NCI-H345 treated with DMSO at 0.1 percent for 48 hours (cell line): ENCODE measurements at regions not wholly inside any gene's neighbourhood (a gene's known extent, or its start where the extent isn't known, plus 50 kb on each side); places are given as distances from the start of the nearest gene placed in this dataset.
"Not testable (repeated sequence)": the region's sequence is repeated elsewhere in the genome, so short reads cannot be mapped to it uniquely, and the experiment has no call there.

Experiments used
- DNase-seq: peaks from one replicate; lab custom pipeline; 2025; ENCODE audit not compliant: unreplicated experiment; lab: John Stamatoyannopoulos, UW

DNA sequence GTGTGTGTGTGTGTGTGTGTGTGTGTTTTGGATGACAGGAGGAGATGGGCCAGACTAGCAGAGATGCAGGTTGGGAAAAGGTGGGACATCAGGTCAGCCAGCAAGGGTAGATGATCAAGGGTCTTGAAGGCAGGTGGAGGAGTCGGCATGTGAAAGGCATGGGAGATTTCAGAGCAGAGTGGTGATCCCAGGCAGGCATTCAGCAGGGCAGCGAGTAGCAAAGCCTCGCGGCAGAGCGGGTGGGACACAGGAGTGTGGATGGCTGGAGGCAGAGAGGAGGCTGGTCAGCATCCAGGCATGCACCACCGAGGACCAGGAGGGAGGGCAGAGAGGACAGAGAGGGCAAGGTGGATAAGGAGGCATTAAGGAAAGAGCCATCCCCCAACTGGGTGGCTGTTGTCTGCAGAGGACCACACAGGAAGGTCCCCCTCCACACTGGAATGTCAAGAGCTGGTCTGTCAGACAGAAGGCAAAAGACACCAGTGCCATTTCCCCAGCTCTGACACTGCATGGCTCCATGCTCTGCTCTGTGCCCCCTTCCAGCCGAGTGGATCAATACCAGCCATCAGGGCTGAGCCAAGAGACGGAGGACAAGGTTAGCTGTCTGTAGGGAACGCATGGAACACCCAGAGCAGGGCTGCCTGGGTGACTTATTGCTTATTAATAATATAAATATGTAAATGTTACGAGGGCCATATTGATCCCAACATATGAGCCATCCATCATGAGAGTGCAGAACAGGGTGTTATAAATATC lies 74.8 kb upstream of the RPL38 start:
- no peak for DNase-seq

DNA sequence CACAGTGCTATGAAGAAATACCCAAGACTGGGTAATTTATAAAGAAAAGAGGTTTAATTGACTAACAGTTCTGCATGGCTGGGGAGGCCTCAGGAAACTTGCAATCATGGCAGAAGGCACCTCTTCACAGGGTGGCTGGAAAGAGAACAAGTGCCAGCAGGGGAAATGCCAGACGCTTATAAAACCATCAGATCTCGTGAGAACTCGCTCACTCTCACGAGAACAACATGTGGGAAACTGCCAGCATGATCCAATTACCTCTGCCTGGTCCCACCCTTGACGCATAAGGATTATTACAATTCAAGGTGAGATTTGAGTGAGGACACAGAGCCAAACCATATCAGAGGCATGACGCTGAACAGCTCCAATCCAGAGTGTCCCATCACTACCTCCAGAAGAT lies 73.7 kb upstream of the RPL38 start:
- DNase-seq = not testable (repeated sequence)

DNA sequence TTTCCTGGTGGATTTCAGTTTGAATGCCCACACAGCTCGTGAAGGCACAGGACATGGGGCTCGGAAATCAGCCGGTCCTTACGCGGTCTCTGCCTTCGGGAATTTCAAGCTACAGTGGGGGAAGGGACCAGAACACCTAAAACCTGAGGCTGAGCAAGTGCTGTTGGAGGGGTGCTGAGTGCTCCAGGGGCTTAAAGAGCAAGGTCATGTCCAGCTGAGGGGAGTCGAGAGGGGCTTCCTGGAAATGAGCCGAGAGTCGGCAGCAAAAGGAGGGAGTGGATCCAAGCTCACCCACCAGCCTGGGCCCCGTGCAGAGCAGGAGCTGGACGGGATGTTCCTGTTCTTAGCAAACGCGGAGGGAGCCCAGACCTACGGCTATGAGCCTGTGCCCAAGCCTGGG lies 73.2 kb upstream of the RPL38 start:
- DNase-seq = no peak

DNA sequence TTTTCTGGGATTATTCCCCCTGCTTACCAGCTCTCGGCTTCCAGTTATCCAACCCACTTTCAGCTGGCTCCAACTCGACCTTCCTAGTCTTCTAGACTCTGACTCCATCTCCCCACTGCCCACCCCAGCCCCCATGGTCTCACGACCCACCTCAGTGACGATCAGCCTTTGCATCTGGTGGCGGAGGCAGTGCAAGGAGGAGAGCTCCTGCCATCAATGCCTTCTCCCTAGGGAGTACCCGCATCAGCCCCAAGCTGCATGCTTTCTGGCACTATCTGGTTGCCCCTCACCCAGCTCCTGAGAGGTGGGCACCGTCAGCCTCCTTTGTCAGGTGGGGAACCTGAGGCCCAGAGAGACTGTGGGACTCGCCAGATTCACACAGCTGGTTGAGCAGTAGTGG lies 72.6 kb upstream of the RPL38 start:
- no peak for DNase-seq

DNA sequence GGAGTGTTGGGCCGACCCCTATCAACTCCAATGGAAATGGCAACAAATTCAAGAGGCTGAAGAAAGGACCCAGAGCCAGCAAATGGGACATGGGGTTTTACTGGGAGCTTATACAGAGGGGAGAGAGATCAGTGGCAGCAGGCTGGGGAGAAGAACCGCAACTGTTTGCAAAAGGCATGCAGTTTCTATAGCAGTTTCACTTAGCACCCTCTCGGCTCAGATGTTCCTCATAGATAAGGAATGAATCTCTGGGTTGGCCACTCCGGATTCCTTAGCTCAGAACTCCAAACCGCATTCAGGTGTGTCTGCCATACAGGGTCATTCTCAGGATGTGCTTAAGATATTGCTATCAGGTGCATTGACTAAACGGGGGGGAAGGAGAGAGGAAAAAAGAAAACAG lies 71.1 kb upstream of the RPL38 start:
- no peak for DNase-seq

DNA sequence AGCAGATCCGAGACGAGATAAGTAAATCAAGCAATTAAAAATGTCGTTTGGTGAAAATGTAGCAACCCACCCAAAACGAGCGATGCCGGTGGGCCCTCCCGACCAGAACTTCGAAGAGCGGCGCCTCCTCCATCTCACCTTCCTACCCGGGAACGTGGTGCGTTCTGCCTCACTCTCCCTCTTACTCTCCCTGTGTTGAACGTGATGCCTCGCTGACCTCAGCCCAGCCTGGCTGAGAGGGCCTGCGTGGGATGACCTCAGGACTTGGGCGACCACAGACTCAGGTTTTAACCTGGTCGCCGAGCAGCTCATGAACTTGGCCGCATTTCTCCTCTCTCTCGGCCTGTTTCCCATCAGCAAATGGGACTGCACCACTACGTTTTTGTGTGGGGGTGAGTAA lies 69.7 kb upstream of the RPL38 start:
- no peak for DNase-seq

DNA sequence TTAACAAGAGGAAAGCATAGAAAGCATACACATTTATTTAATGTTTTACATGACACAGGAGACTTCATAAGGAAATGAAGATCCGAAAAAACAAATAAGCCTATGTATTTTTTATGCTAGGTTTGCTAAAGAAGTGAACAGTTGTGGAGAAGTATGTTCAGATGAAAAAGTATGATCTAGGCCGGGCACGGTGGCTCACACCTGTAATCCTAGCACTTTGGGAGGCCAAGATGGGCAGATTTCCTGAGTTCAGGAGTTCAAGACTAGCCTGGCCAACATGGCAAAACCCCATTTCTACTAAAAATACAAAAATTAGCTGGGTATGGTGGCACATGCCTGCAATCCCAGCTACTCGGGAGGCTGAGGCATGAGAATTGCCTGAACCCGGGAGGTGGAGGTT lies 69.2 kb upstream of the RPL38 start:
- DNase-seq = not testable (repeated sequence)

DNA sequence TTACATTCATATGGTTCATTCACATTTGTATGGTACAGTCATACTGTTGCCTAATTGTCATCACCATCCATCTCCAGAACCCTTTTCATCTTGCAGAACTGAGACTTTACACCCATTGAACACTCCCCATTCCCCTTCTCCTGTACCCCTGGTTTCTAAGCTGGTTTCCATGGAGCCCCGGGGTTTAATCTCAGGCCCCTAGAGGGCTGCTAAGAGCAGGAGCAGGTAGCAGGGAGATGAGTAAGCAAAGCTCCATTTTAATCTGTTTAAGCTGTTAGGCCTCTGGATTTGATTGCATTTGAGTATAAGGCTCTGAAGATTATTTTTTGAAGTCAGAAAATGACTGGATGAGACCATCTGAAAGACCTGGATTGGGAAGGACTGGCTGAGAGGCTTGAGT lies 68.5 kb upstream of the RPL38 start:
- no peak for DNase-seq

DNA sequence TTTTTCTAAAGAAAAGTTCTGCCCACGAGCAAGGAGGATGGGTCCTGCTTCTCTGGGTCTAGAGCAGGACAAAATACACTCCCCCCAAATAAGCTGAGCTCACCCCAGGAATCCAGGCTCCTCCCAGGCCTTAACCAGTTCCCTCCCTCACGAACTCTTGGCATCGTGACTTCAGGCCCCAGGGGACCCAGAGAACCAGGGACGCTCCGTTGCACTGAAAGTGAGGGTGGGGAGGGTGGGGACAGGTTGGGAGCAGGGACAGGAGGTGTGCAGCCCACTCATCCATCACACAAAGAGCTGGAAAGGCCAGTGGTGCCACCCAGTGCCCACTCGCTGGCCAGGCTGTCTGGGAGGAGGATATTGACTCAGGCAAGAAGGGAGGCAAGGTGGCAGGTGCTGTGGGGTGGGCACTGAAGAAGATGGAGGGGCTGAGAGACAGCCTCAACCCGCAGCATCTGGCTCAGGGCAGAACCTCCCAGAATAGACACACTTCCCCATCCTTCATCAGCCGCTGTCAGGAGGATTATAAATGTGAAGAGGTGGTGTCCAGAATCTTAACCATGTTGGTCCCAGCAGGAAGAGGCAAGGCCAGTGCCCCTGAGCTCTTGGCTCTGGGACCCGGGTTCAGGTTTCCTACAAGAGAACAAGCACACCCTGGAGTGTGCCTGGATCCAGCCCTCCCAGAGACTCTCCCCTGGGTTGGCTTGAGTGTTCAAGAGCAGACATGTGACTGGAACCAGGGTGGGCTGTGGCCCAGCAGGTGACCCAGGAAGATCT lies 67.9 kb upstream of the RPL38 start:
- DNase-seq = no peak

DNA sequence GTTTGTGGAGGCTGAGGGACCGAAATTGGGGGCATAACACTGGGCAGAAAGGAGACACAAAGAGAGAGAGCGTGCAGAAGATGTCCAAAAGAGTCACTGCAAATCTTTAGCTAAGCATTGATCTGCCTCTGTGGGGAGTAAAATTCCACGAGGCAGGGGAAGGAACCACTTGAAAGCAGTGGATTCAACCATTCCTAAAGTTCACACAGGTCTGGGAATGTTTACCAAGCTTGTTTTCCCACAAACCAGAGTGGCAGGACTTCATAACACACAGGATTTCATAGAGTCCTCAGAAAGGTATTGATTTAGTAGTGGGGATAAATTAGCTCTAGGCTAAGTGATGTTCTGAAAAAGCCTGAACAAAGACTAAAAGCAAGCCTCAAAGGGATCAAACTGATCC lies 66.1 kb upstream of the RPL38 start:
- no peak for DNase-seq

DNA sequence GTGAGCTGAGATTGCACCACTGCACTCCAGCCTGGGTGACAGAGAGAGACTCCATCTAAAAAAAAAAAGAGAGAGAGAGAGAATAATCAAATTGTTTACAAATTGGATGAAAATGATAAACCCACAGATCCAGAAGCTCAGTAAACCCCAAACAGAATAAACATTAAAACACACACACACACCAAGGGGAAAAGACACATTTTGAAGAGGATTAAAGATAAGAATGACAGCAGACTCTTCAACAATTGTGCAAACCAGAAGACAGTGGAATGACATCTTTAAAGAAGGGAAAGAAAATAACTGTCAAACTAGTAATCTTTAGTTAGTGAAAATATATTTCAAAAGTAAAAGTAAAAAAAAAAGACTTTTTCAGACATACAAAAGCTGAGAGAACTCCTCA lies 64.4 kb upstream of the RPL38 start:
- DNase-seq = no peak

DNA sequence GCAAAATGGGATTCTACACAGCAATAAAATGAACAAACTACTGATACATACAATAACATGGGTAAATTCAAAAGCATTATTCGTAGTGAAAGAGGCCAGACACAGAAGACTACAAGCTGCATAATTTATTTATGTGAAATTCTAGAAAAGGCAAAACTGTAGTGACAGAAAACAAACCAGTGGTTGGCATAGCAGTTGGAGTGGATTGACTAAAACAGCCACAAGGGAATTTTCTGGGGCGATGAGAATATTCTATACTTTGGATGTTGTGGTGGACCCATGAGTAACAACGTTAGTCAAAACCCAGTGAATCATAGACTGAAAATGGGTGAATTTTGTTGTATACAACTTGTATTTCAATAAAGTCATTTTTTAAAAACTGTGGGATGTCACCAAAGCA lies 63.2 kb upstream of the RPL38 start:
- no peak for DNase-seq

DNA sequence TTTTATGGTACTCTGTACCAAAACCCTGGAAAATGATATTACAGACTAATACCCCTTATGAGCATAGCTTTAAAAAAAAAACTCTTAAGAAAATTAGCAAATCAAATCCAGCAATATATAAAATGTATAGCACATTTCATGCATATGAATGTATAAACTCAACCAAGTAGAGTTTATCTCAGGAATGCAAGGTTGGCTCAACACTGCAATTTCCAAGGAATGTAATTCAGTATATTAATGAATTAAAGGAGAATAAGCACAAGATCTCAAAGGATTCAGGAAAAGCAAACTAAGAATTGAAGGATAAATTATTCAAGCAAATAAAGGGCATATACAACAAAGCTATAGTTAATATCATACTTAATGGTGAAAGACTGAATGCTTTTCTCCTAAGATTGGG lies 61.9 kb upstream of the RPL38 start:
- DNase-seq = no peak

DNA sequence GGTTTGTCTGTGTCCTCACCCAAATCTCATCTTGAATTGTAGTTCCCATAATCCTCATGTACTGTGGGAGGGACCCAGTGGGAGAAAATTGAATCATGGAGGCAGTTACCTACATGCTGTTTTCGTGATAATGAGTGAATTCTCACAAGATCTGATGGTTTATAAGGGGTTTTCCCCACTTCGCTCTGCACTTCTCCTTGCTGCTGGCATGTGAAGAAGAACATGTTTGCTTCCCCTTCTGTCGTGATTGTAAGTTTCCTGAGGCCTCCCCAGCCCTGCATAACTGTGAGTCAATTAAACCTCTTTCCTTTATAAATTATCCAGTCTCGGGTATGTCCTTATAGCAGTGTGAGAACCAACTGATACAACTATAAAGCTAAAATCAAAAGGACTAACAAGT lies 60.2 kb upstream of the RPL38 start:
- not testable (repeated sequence) for DNase-seq

DNA sequence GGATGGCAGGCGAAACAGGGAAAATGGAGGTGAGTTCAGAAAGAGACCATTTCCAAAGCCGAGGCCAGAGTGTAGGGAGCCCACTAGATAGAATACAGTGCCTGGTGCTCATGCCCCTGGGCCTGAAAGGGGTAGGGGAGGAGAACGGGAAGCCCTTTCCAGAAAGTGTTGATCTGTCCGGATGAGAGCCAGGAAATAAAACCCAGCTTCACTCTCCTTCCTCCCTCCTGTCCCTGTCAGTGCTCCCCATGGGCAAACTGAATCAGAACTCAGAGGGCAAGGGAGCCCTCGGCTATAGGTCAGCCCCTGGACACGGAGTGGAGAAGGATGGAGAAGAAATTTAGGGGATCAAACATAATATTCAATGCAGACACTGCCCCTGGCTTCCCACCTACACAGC lies 57.7 kb upstream of the RPL38 start:
- DNase-seq = no peak

DNA sequence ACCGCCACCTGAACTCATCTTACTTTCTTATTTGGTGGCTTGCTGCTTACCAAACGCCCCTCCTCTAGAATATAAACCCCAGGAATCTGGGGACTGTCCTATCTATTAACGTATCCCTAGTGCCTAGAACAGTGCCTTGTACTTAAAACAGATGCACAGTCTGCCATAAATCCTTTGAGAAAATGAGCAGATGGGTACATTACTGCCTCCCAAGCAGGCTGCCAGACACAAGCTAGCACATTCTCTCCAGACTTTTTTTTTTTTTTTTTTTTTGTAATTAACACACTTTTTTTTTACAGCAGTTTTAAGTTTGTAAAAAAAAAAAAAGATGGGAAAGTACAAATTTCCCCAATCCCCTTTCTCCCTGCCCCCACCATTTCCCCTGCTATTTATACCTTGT lies 57.3 kb upstream of the RPL38 start:
- DNase-seq = no peak

DNA sequence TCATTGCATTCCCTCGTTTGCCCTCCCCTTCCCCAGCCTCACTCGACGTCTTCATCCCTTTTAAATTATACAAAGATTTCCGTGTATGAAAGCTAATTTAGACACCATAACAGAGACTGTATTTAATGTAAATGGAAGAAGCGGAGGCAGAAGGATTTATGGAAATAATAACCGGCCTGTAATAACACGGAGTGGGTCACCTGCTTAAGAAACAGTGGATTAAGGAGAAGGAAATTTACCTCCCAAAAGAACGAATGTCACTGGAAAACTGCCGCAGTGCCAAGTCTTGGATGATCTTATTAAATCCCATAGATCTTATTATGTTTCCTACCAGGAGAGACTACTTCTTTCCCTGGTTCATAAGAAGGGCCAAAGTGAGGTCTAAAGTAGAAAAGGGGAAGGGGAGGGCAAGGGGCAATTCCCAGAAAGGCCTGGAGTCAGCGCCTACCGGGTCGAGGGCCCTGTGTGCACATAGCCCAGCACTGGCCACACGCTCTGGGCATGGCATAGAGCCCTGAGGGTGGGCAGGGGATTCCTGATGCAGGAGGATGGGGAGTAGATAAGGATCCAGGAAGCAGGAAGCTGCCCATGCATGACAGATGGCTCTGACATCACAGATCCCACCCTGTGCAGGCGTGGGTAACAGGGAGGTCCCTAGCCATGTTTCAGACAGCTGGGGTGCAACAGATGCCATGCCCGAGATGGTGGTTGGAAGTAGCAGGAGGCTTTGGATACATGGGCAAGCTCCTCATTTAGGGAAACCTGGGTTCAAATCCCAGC lies 56.2 kb upstream of the RPL38 start:
- DNase-seq = no peak

DNA sequence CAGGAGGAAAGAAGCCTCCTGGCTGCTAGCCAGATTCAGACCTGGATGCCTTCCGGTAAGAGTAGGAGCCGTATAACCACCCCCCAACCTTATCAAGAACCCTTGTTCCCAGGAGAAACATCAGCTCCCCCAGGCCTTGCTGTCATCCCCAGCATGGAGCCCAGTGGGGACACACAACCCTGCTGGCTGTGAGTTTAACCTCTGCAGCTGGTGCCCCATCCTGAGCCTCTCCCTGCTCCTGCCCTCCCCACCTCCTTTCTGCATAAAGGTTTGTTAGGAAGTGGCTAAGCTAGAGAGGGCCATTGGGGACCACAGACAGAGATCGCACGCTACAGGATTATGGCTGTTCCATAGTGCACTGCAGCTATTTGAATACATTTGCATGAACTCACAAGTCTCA lies 55.5 kb upstream of the RPL38 start:
- no peak for DNase-seq

DNA sequence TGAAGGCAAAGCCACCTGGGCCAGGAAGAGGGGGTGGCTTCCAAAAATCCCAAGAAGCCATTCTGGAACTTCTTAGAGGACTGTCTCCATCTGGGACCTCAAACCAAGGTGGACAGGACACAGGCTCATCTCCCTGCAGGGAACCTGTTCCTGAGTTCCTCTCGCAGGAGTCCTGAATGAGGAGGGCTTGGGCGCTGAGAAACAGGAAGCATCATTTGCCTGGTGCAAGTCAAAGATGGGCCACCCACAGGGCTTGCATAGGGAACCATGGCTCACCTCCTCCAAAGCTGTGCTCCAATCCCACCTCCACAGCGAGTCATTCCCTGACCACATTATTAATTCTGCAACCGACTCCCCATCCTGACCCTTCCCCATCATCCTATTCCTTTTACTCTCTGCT lies 55.0 kb upstream of the RPL38 start:
- DNase-seq = no peak

DNA sequence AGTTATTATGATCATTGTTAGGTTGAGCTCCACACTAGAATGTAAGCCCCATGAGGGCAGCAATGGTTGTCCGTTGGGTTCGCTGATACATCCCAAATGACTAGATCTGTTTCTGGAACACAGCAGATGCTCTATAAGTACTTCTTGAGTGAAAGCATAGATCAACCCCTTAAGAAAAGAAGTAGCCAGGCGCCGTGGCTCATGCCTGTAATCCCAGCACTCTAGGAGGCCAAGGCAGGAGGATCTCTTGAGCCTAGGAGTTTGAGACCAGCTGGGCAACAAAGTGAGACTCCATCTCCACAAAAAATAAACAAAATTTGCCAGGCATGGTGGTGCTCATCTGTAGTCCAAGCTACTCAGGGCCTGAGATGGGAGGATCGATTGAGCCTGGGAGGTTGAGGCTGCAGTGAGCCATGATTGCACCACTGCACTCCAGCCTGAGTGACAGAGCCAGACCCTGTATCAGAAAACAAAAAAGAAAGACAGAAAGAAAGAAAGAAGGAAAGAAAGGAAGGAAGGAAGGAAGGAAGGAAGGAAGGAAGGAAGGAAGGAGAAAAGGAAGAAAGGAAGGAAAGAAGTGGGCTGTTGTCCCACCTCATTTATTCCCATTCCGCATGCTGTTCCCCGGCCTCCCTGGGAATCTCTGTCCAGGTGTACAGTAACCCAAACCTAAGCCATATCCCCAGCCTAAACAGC lies 54.4 kb upstream of the RPL38 start:
- no peak for DNase-seq
